ENCODE measurements at regions not wholly inside any gene's neighbourhood (a gene's known extent, or its start where the extent isn't known, plus 50 kb on each side); places are given as distances from the start of the nearest gene placed in this dataset.

DNA sequence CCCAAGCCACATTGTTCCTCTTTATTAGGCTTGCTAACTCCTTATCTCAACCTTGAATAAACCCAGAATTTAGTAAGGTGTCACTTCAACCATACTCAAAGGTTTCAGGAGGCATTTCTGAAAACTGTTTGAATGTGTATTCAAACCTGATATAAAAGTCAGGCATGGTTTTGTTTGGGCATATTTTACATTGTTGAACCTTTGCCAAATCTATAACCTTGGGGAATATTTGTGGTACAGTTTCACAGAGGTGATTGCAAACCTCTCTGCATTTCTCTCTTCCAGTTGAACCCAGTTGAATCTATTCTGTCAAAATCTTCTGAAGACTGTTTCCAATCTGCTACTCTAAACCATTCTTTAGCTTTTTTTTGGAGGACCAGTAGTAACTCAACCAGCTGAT, 409.0 kb downstream of the TECRL start:
- Histone ChIP-seq H3K27me3 (ENCODE audit: control insufficient read depth in 1 of 2, insufficient read depth in 2 of 2, low read length in 2 of 2) (no peaks in the 10 kb centered on the region), H3K9me3 (ENCODE audit: control insufficient read depth in 1 of 2, insufficient read depth in 1 of 2, low read length in 2 of 2) (peaks cover 7% of the 10 kb centered on the region in 2 experiments), H3K36me3 (ENCODE audit: insufficient read depth, low read length) (no peaks in the 10 kb centered on the region), H3K4me1 (ENCODE audit: insufficient read depth, low read length) (no peaks in the 10 kb centered on the region), H3K27ac (ENCODE audit: low read depth in 1 of 2, low read length in 2 of 2) (no peak overlapping the region), H3K4me3 (ENCODE audit: low read length) (no peak overlapping the region)
- Mint-ChIP-seq H3K36me3 (ENCODE audit: low read depth) (no peaks in the 10 kb centered on the region), H3K4me1 (ENCODE audit: low read depth) (no peaks in the 10 kb centered on the region), H3K9me3 (peaks cover 27% of the 10 kb centered on the region), H3K4me3 (no peak overlapping the region), H3K27me3 (no peaks in the 10 kb centered on the region), H3K27ac (no peak overlapping the region)
- ChIA-PET POLR2A (no interaction called here), CTCF (no interaction called here)
- DNase-seq (no peak), ATAC-seq (ENCODE audit: poor library complexity) (no peak)
- TF ChIP-seq, protein P1, sequence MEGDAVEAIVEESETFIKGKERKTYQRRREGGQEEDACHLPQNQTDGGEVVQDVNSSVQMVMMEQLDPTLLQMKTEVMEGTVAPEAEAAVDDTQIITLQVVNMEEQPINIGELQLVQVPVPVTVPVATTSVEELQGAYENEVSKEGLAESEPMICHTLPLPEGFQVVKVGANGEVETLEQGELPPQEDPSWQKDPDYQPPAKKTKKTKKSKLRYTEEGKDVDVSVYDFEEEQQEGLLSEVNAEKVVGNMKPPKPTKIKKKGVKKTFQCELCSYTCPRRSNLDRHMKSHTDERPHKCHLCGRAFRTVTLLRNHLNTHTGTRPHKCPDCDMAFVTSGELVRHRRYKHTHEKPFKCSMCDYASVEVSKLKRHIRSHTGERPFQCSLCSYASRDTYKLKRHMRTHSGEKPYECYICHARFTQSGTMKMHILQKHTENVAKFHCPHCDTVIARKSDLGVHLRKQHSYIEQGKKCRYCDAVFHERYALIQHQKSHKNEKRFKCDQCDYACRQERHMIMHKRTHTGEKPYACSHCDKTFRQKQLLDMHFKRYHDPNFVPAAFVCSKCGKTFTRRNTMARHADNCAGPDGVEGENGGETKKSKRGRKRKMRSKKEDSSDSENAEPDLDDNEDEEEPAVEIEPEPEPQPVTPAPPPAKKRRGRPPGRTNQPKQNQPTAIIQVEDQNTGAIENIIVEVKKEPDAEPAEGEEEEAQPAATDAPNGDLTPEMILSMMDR (IDR thresholded peaks at IDR 0.05) = no peak
- intact Hi-C loops (cut with DNase I, micrococcal nuclease) = no loop called here

DNA sequence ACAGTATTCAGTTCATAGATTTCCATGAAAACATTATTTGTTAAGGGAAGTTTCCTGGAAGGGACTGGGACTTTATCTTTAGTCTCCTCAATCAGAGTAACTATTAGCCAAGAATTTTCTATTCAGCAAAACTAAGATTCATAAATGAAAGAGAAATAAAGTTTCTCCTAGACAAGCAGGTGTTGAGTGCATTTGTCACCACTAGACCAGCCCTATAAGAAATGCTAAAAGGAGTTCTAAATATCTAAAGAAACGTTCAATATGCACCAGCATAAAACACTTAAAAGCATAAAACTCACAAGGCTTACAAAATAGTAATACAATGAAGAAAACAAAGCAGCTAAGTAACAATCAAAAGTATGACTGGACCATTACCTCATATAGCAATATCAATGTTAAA, 423.0 kb downstream of the TECRL start:
- intact Hi-C loops (cut with DNase I, micrococcal nuclease) = no loop called here
- Mint-ChIP-seq H3K4me1 (ENCODE audit: low read depth) (no peaks in the 10 kb centered on the region), H3K4me3 (no peak overlapping the region), H3K27me3 (no peaks in the 10 kb centered on the region), H3K36me3 (ENCODE audit: low read depth) (no peaks in the 10 kb centered on the region), H3K27ac (no peak overlapping the region), H3K9me3 (peaks cover 35% of the 10 kb centered on the region)
- Histone ChIP-seq H3K27ac (ENCODE audit: low read depth in 1 of 2, low read length in 2 of 2) (no peak overlapping the region), H3K4me3 (ENCODE audit: low read length) (no peak overlapping the region), H3K36me3 (ENCODE audit: insufficient read depth, low read length) (no peaks in the 10 kb centered on the region), H3K4me1 (ENCODE audit: insufficient read depth, low read length) (no peaks in the 10 kb centered on the region), H3K9me3 (ENCODE audit: control insufficient read depth in 1 of 2, insufficient read depth in 1 of 2, low read length in 2 of 2) (peaks cover 5 to 12% of the 10 kb centered on the region in 2 experiments), H3K27me3 (ENCODE audit: control insufficient read depth in 1 of 2, insufficient read depth in 2 of 2, low read length in 2 of 2) (no peaks in the 10 kb centered on the region)
- DNase-seq (no peak), ATAC-seq (ENCODE audit: poor library complexity) (no peak)
- POLR2A ChIA-PET = no interaction called here
- TF ChIP-seq, protein P1 (IDR thresholded peaks at IDR 0.05) = no peak
- CTCF ChIA-PET = no interaction called here

DNA sequence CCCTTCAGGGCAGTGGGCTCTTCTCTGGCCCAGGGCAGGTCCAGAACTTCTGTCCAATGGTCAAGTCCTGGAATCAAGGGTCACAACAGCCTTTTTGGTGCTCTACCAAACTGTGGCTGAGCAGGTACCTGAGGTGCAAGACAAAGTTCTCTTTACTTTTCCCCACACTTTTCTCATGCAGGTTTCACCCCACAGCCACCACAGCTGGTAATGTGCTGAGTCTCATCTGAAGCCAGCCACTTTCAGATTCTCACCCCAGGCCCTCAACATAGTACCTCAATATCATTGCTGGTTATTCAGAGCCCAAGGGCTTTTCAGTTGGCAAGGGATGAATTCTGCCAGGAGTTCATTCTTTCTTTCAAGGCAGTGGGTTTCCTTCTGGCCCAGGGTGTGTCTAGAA, 426.0 kb downstream of the TECRL start:
- DNase-seq (no peak), ATAC-seq (ENCODE audit: poor library complexity) (no peak)
- Mint-ChIP-seq H3K9me3 (peaks cover 28% of the 10 kb centered on the region), H3K36me3 (ENCODE audit: low read depth) (no peaks in the 10 kb centered on the region), H3K27me3 (no peaks in the 10 kb centered on the region), H3K4me3 (no peak overlapping the region), H3K27ac (no peak overlapping the region), H3K4me1 (ENCODE audit: low read depth) (no peaks in the 10 kb centered on the region)
- H3K27me3 ChIP-seq (ENCODE audit: control insufficient read depth in 1 of 2, insufficient read depth in 2 of 2, low read length in 2 of 2) = no peaks in the 10 kb centered on the region
- POLR2A ChIA-PET = no interaction called here
- TF ChIP-seq, protein P1 (IDR thresholded peaks at IDR 0.05) = no peak
- H3K4me1 ChIP-seq (ENCODE audit: insufficient read depth, low read length) = no peaks in the 10 kb centered on the region
- CTCF ChIA-PET = no interaction called here
- H3K27ac ChIP-seq (ENCODE audit: low read depth in 1 of 2, low read length in 2 of 2) = no peak overlapping the region
- H3K36me3 ChIP-seq (ENCODE audit: insufficient read depth, low read length) = no peaks in the 10 kb centered on the region
- peaks cover 5 to 12% of the 10 kb centered on the region in 2 experiments for H3K9me3 ChIP-seq (ENCODE audit: control insufficient read depth in 1 of 2, insufficient read depth in 1 of 2, low read length in 2 of 2)
- H3K4me3 ChIP-seq (ENCODE audit: low read length) = no peak overlapping the region
- intact Hi-C loops (cut with DNase I, micrococcal nuclease) = no loop called here

Data from CD4-positive, alpha-beta T cell (primary cell).